GM18520 (cell line): ENCODE measurements at regions not wholly inside any gene's neighbourhood (a gene's known extent, or its start where the extent isn't known, plus 50 kb on each side); places are given as distances from the start of the nearest gene placed in this dataset.
"Not testable (repeated sequence)": the region's sequence is repeated elsewhere in the genome, so short reads cannot be mapped to it uniquely, and the experiment has no call there.

Experiments used
- ATAC-seq: cut with Tn5 transposase; IDR thresholded peaks from one replicate; pipeline ENCODE4 v1.9.1; 2021; ENCODE audit not compliant: unreplicated experiment

DNA sequence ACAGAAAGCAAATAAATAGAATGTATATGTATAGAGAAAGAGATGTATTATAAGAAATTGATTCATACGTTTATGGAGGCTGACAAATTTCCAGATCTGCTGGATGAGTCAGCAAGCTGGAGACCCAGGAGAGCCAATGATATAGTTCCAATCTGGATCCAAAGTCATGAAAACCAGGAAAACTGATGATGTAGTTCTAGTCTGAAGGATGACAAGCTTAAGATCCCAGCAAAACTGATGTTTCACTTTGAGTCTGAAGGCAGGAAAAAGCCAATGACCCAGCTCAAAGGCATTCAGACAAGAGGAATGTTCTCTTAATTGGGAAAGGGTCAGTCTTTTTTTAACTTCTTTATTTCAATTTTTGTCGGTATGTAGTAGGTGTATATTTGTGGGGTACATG is 102.6 kb downstream of the LHFPL1 start:
- ATAC-seq = no peak

DNA sequence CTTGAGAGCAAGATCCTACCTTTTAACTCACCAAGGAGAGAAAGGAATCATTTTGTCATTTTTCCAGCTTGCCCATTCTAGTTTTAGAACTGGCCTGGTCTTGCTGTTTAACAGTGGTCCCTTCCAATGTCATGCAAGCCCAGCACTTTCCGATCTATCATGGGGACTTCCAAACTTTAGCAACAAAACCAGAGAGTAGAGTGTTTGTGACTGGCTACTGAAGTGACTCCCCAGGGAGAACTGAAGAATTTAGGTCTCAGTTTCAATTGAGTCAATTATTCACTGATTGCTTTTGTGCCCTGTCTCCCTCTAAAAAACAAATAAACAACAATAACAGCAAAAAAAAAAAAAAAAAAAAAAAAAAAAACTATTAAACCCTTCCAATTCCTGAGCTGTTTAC is 108.3 kb downstream of the LHFPL1 start:
- no peak for ATAC-seq

DNA sequence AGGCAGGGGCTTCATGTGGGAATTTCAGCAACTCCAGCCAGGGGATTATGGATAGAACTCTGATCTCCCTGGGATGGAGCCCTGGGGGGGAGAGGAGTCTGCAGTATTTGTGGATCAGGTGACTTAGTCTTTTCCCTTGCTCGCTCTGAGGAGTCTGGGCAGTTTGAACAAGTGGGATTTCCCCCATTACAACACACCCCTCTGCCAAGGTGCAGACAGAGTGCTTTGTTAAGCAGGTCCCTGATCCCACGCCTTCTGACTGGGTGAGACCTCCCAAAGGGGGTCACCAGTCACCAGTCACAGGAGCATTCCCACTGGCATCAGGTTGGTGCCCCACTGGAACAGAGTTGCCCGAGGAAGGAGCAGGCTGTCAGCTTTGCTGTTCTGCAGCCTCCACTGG is 123.9 kb downstream of the LHFPL1 start:
- ATAC-seq = no peak

DNA sequence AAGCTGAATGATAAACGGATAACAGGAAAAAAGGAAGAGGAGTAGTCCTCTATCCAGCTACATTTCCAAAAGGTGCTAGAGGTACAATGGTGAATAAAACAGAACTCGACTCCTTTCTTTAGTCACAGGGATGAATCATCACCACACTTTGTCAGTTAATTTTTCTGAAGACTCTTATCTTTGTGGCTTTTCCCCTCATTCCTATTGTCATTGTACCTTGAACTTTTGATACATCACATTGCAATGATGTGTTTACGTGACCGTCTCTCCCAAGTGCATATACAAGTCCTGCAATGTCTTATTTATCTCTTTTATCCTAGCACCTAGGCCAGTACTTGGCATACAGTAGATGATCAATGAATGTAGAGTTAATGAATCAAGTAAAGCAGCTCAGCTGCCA is 134.7 kb downstream of the LHFPL1 start:
- no peak for ATAC-seq

DNA sequence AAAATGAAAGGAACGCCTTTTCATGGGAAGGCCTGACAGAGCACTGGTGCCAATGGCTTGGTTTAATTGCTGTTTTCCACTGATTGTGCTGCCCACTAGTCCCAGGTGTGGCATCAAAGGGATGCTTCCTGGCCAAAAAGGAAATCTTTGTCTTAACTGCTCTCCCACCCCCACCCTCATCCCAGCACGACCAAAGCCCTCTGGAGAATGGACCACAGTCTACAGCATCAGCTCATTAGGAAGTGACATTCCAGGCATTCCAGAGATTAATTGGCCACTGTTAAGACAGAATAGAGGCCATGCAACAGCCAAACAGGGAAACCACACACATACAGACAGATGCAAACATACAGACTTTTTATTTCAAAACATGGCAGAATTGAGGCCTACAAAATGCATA is 143.2 kb downstream of the LHFPL1 start:
- ATAC-seq = no peak

DNA sequence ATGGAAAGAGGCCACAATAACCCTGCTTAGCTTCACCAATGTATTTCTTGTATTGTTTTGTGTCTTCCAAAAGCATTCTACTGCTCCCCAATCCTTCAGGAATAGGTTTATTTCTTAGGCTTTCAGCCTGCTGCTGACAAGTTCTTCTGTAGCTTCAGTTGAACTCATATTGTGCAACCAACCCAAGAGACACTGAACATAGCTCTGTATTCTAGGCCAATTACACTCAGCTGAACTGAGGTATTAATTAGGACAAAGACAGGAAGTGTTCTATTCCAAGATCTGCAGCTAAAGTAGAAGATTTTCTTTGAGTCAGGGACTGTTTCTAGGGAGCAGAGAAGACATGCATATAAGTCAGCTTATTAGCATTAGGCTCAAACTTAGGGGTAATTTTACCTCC is 151.8 kb downstream of the LHFPL1 start:
- no peak for ATAC-seq

DNA sequence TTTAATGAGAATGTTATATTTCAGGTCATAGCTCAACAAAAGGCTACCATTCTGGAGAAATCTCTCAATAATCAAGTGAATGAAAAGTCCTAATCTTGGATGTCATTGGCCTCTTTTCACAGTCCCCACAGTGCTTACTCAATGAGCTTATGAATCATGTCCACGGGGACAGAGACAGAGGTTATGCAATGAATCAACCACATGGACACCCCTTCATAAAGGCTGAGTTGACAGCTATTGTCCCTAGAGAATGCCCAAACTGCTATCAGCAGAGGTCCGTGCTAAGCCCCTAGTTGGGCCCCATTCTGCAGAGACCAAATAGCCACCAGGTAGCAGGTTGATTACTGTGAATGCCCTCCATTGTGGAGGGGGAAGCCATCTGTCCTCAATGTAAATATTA is 158.1 kb downstream of the LHFPL1 start:
- no peak for ATAC-seq

DNA sequence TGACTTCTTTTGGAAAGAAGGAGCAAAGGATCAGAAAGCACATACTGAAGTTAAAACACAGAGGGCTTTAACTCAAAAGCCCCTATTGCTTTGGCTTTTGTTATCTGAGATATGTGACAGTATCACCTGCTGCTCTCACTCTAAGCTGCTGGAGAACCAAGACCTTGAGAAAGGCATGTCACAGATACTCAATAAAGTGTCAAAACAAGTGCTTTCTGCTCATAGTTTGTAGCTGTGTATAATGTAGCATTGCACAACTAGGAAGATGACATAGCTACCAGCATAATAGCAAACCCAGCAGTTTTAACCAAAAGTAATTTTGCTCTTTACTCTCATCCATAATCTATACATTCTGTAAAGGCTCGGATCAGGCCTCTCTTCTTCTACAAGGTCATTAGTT is 159.6 kb downstream of the LHFPL1 start:
- no peak for ATAC-seq

DNA sequence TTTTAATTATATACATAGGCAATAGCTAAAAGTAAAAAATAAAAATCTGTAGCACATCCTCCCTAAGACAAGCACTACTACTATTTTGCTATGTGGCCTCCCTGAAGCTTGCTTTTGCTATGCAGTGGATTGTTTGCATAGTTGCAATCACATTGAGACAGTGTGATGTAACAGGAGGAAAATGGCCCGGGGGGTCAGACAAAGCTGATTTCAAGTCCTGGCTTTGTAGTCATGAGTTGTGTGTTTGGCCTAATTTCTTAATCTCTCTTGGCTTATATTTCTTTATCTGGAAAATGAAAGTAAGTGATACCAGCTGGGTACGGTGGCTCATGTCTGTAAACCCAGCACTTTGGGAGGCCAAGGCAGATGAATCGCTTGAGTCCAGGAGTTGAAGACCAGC is 166.6 kb downstream of the LHFPL1 start:
- ATAC-seq = no peak

DNA sequence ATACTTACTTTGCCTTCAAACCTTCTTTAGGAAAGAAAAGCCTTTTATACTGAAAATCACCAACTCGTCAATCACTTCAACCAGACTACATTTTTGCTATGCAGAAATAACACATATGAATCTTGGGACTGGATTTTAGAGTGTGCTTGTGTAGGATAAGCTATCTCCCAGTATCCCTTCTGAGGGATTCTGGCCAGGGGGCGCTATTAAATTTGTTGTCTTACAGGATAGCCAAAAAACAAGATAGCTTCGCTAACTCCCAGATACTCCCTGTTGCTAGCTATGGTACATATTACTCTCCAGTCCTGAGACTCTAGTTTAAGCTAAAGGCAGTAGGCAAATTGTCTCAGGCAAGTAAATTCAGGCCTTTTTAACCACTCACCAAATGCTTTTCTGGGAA is 167.2 kb downstream of the LHFPL1 start:
- ATAC-seq = no peak

DNA sequence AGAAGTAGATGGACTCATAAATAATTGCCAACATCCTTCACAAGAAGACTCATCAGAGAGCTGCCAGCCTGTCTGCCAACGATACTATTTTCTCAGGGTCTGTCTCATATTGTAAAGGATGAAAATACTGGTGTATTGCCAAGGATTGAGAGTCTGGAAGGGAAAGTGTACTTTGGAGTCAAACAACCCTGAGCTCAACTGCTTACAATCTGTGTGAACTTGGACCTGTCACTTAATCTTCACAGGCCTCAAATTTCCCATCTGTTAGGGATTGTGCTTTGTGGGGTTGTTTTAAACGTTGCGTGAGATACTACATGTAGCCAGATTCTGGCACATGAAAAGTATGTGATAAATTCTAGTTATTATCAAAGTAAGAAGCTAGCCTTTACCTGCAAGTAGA is 169.1 kb downstream of the LHFPL1 start:
- ATAC-seq = no peak

DNA sequence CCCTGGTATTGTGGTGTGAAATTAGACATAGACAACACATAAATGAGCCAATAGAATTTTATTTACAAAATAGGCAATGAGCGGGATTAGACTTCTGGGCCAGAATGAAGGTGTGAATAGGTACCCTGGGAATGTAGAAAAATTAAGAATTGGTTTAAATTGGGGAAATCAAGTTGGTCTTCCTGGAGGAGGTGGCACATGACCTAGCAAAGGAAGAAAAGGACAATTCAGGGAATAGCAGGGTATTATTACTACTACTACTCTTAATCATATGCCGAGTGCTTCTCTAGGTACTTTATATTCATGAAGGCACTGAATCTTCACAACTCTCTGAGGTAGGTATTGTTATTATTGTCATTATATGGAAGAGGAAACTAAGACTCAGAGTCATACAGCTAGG is 202.1 kb downstream of the LHFPL1 start:
- ATAC-seq = no peak

DNA sequence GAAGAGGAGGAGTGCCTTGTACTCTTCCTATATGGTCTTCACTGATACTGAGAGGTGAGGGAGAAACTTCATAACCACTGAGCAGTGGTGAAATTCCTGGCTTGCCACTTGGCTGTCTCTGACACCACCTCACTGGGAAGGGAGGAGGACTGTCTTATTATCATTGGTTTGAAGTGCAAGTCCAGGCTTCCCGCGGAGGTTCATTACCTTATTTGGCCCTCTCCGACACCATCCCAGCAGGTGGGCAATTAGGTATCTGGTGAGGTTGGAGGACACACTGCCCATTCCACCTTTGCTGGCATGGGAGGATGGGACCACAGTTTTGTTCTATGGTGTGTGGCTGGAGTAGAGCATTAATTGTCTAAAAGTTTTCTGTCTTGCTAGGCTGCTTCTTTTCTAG is 206.1 kb downstream of the LHFPL1 start:
- ATAC-seq = no peak

DNA sequence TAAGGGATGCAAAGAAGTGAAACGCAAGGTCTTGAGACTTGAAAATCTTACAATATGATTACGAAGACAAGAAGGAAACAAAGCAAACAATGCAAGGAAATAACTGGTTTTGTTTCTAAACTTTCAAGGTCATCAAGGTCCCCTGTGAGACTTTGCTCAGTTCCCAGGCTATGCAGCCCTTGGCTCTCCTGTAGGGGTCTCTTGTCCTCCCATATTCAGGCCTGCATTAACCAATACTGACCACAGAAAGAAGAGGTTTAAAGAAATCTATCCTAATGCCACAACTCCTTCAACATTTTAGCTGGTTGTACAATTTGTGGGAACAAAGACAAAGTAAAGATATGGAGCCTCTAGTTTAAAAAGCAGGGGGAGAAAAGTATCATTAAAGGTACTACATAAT is 209.2 kb downstream of the LHFPL1 start:
- no peak for ATAC-seq

DNA sequence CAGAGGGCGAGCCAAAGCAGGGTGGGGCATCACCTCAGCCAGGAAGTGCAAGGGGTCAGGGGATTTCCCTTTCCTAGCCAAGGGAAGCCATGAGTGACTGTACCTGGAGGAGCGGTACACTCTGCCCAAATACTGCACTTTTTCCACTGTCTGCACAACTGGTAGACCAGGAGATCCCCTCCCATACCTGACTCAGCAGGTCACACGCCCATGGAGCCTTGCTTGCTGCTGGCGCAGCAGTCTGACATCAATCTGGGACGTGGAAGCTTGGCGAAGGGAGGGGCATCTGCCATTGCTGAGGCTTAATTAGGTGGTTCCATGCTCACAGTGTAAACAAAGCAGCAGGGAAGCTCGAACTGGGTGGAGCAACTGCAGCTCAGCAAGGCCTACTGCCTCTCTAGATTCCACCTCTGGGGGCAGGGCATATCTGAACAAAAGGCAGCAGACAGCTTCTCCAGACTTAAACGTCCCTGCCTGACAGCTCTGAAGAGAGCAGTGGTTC is 217.7 kb downstream of the LHFPL1 start:
- not testable (repeated sequence) for ATAC-seq

DNA sequence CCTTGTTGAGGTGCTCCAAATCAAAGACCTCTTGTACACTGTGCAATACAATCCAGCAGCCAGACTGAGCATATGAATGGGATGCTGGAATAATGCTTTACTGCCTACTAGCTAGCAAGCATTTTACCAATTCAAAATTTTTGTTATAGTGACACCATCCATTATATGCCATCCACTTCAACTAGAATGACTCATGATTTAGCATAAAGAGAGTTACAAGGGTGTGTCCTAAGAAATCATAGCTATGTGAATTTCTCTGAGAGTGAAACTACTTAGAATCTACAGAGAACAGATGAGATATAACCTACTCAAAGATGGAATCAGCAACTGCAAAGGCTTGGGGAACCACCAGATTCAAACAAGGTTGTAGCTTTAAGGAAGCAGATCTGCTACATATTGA is 221.9 kb downstream of the LHFPL1 start:
- no peak for ATAC-seq

DNA sequence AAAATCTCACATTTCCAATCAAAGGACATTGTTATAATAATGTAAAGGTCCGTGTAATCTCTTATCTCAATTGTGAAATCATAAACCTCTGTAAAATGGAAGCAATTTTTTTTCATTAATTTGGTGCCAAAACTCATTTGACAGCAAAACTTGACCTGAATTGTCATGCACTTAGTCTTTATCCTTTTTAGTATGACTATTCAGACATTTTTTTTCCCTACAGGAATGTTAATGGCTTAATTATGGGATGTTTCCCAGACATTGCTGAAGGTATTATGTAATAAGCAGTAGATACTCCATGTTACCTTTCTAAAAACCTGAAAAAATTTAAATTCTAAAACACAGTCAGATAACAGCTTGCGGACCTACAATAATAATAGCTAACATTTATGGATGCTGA is 228.9 kb downstream of the LHFPL1 start:
- ATAC-seq = no peak

DNA sequence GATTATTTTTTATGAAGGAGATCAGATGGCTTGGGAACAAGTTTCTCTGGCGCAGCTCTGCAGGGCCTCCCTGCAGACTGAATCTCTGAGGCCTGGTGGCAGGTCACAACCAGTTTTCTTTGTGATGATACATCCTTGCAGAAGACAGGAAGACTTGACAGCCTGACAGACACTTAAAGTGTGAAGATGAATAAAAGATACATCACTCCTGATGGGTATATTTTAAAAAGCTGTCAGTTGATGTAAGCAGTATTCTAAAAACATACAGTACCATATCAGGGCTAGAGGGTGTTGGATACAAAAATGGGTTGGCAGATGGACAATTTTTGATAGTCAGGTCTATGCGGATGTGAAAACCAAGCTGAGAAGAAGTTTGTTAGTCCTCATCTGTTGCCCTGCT is 239.5 kb downstream of the LHFPL1 start:
- no peak for ATAC-seq

DNA sequence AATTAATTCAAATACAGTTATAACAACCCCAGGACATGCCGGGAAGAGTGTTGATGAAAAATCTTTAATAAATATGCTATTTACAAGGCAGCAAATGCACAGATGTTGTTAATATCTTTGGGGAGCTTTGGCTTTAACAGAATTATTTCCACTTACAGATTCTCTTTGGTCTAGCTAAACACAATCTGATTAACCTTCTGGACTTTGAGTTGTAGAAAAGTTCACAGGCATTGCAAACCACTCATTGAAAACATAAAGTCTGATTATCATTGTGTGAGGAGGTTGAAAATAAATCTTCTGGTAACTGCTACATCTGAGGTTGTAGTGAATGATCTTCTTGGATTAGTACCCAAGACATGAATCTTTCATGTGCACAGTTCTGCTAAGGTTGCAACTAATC is 255.6 kb downstream of the LHFPL1 start:
- no peak for ATAC-seq

DNA sequence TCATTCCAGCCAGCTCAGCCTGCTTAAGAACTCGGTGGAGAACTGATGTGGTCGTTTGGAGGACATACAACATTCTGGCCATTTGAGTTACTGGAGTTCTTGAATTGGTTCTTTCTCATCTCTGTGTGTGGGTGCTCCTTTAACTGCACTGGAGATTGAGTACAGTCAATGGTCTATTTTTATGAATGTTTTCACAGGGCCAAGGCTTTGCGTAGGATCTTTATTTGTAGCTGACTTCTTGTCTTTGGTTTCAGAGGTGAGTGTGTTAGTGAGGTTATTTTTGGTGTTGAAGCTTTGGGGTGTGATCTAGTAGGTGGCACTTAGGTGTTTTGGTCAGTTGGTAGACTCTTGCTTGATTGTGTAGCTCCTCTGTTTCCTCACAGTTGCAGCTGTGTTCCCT is 288.4 kb downstream of the LHFPL1 start:
- ATAC-seq = no peak

DNA sequence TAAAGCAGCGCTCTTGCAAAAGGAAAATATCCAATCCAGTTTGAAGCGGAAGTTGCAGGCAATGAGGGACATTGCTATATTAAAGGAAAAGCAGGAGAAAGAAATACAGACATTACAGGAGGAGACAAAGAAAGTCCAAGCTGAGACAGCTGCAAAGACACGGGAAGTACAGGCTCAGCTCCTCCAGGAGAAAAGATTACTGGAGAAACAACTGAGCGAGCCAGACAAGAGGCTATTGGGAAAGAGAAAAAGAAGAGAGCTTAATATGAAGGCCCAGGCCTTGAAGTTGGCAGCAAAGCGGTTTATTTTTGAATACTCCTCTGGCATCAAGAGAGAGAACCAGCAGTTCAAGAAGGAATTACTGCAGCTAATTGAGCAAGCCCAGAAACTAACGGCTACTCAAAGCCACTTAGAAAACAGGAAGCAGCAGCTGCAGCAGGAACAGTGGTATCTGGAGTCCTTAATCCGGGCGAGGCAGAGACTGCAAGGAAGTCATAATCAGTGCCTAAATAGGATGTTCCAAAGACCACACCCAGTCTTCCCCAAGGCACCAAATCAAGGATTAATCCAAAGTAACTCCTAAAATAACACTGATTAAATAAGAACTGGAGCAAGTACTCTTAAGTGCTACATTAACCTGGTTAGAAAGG is 298.0 kb downstream of the LHFPL1 start:
- not testable (repeated sequence) for ATAC-seq

DNA sequence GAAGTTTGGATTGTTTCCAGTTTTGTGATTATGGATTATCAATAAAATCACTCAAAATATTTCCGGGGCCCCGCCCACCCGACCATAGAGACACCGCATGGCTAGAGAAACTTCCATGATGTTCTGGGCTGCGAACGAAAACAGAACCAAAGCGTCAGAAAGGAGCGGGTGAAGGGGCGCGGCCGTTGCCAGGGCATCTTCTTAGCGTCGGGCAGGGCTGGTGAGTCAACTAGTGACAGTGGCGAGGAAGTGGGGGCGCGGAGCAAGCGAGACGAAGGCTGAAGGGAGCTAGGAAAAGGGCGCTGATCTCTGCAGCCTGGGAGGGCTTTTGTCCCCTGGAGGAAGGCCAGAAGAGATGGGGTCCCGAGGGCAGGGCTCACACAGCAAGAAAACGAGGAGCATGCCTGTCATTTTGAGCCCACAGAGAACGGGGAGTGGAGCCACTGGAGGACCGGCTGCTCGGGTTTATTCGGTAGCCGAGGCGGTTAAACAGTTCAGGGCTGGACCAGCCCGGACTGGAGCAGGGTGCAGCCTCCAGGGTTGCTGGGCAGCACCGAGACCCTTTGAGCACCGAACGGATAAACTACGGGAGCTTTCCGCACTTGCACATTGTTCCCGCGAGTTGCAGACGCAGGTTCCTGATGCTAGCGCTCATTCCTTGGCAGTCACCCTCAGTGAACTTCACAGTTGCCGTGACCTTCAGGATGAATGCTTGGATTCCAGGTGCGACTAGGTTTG is 298.1 kb upstream of the TRPC5 start:
- no peak for ATAC-seq

DNA sequence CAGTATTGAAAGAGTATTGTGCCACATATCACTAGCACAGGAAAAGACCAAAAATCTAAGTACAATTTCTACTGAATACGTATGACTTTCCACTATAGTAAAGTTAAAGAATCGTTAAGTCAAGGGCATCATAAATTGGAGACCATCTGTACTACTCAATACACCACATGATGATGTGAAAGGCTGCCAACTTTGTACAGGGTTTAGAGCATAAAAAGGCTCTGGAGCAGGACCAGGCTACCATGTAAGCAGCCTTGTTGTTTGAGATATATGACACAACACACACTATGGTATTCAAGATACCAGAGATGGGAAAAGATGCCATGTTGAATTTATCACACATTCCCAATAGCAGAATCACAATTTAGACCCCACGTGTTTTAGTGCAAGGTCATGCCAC is 294.9 kb upstream of the TRPC5 start:
- ATAC-seq = no peak
